ENCODE measurements at regions not wholly inside any gene's neighbourhood (a gene's known extent, or its start where the extent isn't known, plus 50 kb on each side); places are given as distances from the start of the nearest gene placed in this dataset.

DNA sequence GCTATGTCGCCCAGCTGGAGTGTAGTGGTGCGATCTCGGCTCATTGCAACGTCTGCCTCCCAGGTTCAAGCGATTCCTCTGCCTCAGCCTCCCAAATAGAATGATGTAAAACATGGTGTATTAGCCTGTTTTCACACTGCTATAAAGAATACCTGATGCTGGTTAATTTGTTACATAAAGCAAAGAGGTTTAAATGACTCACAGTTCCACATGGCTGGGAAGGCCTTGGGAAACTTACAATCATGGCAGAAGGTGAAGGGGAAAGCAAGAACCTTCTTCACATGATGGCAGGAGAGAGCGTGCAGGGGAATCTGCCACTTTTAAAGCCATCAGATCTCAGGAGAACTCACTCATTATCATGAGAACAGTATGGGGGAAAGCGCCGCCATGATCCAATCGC lies 1191.8 kb downstream of the ARAP2 start:
- TF ChIP-seq EZH2phosphoT487 (IDR thresholded peaks at IDR 0.05; ENCODE audit: low read depth, severe bottlenecking, unreplicated experiment) (no peak), CTCF (IDR thresholded peaks at IDR 0.05; ENCODE audit: poor library complexity) (no peak), EZH2 (IDR thresholded peaks at IDR 0.05; ENCODE audit: borderline replicate concordance) (no peak)
